Left ventricle myocardium inferior (tissue), 1 donor: ENCODE measurements at regions not wholly inside any gene's neighbourhood (a gene's known extent, or its start where the extent isn't known, plus 50 kb on each side); places are given as distances from the start of the nearest gene placed in this dataset.

Source experiments
- DNase-seq: peaks from one replicate; pipeline ENCODE4 v3.0.0-alpha.2; 2020
- H3K27ac ChIP-seq: fragments of 200-600 bp; replicated peaks from 2 replicates; pipeline ENCODE4 v1.8.0; 2021
- H3K27me3 ChIP-seq: fragments of 200-600 bp; 2 replicates; pipeline ENCODE4 v1.8.0; 2021; ENCODE audit warnings: low read depth
- H3K36me3 ChIP-seq: fragments of 200-600 bp; 2 replicates; pipeline ENCODE4 v1.8.0; 2021
- H3K4me1 ChIP-seq: fragments of 200-600 bp; 2 replicates; pipeline ENCODE4 v1.8.0; 2021
- H3K4me3 ChIP-seq: fragments of 200-600 bp; 2 replicates; pipeline ENCODE4 v1.8.0; 2021; ENCODE audit warnings: mild to moderate bottlenecking, moderate library complexity
- H3K9me3 ChIP-seq: fragments of 200-600 bp; replicated peaks from 2 replicates; pipeline ENCODE4 v1.8.0; 2021
- intact Hi-C: fragments of 100-400 bp; cut with micrococcal nuclease; formaldehyde crosslinking; loops from one replicate; pipeline ENCODE4 v1.11.0; 2022
- TF ChIP-seq, protein P1 (sequence below): fragments of 200-600 bp; IDR thresholded peaks from 2 replicates; pipeline ENCODE4 v1.8.0; 2021; ENCODE audit warnings: antibody characterized with exemption, mild to moderate bottlenecking, borderline replicate concordance
- donor health status: DM: no; HTN: yes; CAD: no; lungs with severe emphysema.

DNA sequence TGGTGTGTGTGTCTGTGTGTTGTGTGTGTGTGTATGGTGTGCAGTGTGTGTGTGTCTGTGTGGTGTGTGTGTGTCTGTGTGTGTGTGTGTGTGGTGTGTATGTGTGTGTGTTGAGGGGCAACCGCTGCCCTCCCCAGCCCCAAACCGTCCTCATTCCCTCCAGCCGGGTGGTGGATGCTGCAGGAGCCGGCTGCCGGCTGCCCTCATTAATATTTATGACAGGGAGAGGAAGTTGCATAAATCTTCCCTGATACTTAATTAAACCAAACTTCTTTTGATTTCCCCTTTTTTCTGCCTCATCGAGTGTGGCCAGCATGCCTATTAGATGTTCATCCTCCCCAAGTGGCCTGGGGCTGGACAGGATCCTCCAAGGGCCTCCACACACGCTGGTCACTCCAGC is 121.4 kb upstream of the MVB12B start:
- Histone ChIP-seq H3K27me3 (peaks cover 19% of the 10 kb centered on the region), H3K4me3 (no peak overlapping the region), H3K4me1 (peaks cover 11% of the 10 kb centered on the region), H3K9me3 (peaks cover 11% of the 10 kb centered on the region), H3K27ac (no peak overlapping the region), H3K36me3 (no peaks in the 10 kb centered on the region)
- no peak for DNase-seq
- intact Hi-C loops, result no loop called here
- TF ChIP-seq, protein P1, sequence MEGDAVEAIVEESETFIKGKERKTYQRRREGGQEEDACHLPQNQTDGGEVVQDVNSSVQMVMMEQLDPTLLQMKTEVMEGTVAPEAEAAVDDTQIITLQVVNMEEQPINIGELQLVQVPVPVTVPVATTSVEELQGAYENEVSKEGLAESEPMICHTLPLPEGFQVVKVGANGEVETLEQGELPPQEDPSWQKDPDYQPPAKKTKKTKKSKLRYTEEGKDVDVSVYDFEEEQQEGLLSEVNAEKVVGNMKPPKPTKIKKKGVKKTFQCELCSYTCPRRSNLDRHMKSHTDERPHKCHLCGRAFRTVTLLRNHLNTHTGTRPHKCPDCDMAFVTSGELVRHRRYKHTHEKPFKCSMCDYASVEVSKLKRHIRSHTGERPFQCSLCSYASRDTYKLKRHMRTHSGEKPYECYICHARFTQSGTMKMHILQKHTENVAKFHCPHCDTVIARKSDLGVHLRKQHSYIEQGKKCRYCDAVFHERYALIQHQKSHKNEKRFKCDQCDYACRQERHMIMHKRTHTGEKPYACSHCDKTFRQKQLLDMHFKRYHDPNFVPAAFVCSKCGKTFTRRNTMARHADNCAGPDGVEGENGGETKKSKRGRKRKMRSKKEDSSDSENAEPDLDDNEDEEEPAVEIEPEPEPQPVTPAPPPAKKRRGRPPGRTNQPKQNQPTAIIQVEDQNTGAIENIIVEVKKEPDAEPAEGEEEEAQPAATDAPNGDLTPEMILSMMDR, result no peak

DNA sequence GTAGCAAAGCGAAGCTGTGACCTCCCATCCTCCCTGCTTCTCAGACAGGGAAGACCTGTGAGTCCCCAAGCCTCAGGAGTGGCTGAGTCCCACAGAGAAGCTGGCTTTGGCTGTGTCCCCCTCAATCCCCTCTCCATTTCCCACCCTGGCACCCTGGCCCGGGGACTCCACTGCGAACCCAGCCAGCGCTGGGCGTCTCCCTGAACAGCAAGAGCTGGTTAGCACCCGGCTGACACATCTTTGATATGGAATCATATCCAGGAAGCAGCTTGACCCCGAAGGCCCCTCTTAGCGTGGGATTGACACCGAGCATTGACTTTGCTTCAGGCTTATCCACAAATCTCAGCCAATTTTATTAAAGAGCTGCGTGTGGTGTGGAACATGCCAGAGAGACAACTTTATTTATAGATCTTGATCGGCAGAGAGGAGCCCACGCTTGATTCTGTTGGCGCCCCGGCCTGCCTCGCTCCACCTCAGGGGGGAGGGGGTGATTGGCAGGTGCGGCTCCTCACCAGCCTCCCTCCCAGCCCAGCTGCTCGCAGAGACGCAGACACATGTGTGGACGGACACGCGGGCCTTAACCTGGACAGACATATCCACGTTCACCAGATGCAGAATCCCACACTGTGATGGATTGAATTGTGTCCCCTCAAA is 120.7 kb upstream of the MVB12B start:
- intact Hi-C loops, result no loop called here
- Histone ChIP-seq H3K9me3 (peaks cover 4% of the 10 kb centered on the region), H3K4me1 (peaks cover 11% of the 10 kb centered on the region), H3K27ac (no peak overlapping the region), H3K27me3 (peaks cover 13% of the 10 kb centered on the region), H3K36me3 (no peaks in the 10 kb centered on the region), H3K4me3 (no peak overlapping the region)
- TF ChIP-seq, protein P1, result no peak
- no peak for DNase-seq

DNA sequence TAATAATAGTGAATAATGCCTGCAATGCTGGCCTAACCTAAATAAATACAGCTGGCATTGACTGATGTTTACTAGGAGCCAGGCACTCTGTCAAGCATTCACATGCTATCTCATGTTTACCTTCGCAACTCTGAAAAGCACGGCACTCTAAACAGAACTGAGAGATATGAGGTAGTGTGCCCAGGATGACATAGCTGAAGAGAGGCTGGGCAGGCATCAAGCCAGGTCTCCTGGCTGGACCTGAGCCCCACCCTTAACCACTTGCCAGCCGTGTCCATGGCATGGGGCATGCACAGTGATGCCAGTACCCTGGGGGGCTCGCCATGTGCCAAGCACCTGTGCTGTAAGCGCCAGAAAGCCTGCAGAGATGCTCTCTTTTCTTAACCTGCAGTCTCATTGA is 119.4 kb upstream of the MVB12B start:
- DNase-seq, result peak; percentile 45
- H3K27me3 ChIP-seq, result peaks cover 13% of the 10 kb centered on the region
- no peak overlapping the region for H3K27ac ChIP-seq
- TF ChIP-seq, protein P1, result no peak
- H3K4me3 ChIP-seq, result no peak overlapping the region
- peaks cover 11% of the 10 kb centered on the region for H3K4me1 ChIP-seq
- no peaks in the 10 kb centered on the region for H3K36me3 ChIP-seq
- intact Hi-C loops, result no loop called here
- H3K9me3 ChIP-seq, result peaks cover 6% of the 10 kb centered on the region

DNA sequence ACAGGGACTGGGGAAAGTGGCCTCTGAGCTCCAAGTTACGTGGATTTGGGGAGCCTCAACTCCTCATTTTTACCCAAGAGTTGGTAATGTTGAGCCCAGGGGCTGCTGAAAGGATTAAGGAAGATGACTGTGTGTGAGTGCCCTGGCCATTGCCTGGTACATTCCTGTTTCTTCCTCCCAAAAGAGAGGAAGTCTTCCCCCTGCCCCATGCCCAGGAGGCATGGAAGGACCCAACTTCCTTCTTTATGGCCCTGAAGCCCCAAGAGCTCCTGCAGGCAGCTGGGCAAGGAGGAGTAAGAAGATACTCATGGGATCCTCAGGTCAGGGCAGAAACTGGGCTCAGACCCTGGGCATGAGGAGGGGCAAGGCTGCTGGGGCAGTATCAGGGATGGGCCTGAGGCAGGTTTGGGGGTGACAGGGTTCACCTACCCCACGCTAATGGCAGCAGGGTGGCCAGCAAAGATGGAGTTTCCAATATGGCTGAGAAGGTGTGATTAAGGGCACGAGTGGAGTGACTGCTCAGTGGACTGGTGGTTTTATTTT is 118.3 kb upstream of the MVB12B start:
- DNase-seq, result no peak
- intact Hi-C loops, result no loop called here
- no peaks in the 10 kb centered on the region for H3K36me3 ChIP-seq
- H3K9me3 ChIP-seq, result peaks cover 16% of the 10 kb centered on the region
- H3K4me1 ChIP-seq, result peaks cover 11% of the 10 kb centered on the region
- H3K4me3 ChIP-seq, result no peak overlapping the region
- H3K27me3 ChIP-seq, result peaks cover 13% of the 10 kb centered on the region
- TF ChIP-seq, protein P1, result no peak
- no peak overlapping the region for H3K27ac ChIP-seq

DNA sequence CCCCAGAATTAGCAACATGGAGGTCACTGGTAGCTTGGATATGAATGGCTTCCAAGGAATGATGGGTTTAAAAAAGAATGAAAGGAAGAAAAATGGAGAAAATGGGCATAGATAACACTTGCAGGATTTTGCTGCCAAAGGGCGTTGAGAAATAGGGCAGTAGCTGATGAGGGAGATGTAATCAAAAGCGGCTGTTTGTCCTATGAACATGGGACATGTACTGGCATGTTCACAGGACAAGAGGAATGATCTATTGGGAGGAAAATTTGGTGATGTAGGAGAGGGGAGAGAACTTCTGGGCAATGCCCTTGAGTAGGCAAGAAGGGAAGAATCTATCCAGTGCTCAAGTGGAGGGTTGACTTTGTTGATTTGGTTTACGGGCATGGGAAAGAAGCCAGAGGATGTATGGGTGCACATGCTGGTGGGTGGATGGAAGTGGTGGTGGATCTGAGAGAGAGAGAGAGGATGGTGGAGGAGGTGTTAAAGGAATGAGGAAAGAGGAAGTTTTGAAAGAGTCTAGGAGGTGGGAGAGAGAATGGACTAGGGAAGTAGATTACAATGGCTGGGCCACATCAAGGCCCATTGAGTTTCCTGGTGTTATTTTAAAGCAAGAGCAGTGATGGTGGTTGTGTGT is 115.1 kb upstream of the MVB12B start:
- Histone ChIP-seq H3K4me3 (no peak overlapping the region), H3K4me1 (peaks cover 10% of the 10 kb centered on the region), H3K27me3 (peaks cover under 1% of the 10 kb centered on the region), H3K9me3 (peaks cover 32% of the 10 kb centered on the region), H3K36me3 (no peaks in the 10 kb centered on the region), H3K27ac (no peak overlapping the region)
- no peak for DNase-seq
- TF ChIP-seq, protein P1, result no peak
- intact Hi-C loops, result no loop called here
